Neural cell (in vitro differentiated cells): ENCODE measurements at regions not wholly inside any gene's neighbourhood (a gene's known extent, or its start where the extent isn't known, plus 50 kb on each side); places are given as distances from the start of the nearest gene placed in this dataset.

ENCODE experiments used
- H2AFZ ChIP-seq: fragments of 200-600, 300-800 bp; sonication (generic), shearing (Covaris generic); 2 replicates; pipeline ENCODE4 v1.6.0; 2014; ENCODE audit warnings: low read depth, mild to moderate bottlenecking, antibody characterized with exemption, low read length, moderate library complexity
- H3F3A ChIP-seq: fragments of 200-600 bp; shearing (Covaris generic); 2 replicates; pipeline ENCODE4 v1.6.1; 2016; ENCODE audit warnings: mild to moderate bottlenecking, moderate library complexity, mixed read lengths, antibody characterized with exemption, low read length; ENCODE audit not compliant: insufficient read depth, poor library complexity, severe bottlenecking
- H3K27ac ChIP-seq: fragments of 200-600, 300-800 bp; sonication (generic), shearing (Covaris generic); 2 replicates; pipeline ENCODE4 v1.5.1; 2014; ENCODE audit warnings: mild to moderate bottlenecking, low read length, moderate library complexity
- H3K27me3 ChIP-seq: fragments of 300-800, 200-600 bp; sonication (generic), shearing (Covaris generic); 2 replicates; pipeline ENCODE4 v1.6.0; 2014; ENCODE audit warnings: mild to moderate bottlenecking, low read depth, low read length, moderate library complexity; ENCODE audit not compliant: insufficient read depth
- H3K36me3 ChIP-seq: fragments of 300-800, 200-600 bp; sonication (generic), shearing (Covaris generic); 2 replicates; pipeline ENCODE4 v1.5.1; 2014; ENCODE audit warnings: mild to moderate bottlenecking, antibody characterized with exemption, low read length, moderate library complexity; ENCODE audit not compliant: insufficient read depth
- H3K4me2 ChIP-seq: fragments of 300-800, 200-600 bp; sonication (generic), shearing (Covaris generic); 2 replicates; pipeline ENCODE4 v1.6.0; 2014; ENCODE audit warnings: mild to moderate bottlenecking, low read length
- H3K4me3 ChIP-seq: fragments of 300-800, 200-600 bp; sonication (generic), shearing (Covaris generic); 2 replicates; pipeline ENCODE4 v1.5.1; 2014; ENCODE audit warnings: mild to moderate bottlenecking, low read length, moderate library complexity
- H3K79me2 ChIP-seq: fragments of 200-600 bp; shearing (Covaris generic); replicated peaks from 2 replicates; pipeline ENCODE4 v1.6.0; 2014; ENCODE audit warnings: mild to moderate bottlenecking, low read length, moderate library complexity; ENCODE audit not compliant: insufficient read depth
- H3K9ac ChIP-seq: fragments of 300-800, 200-600 bp; sonication (generic), shearing (Covaris generic); 2 replicates; pipeline ENCODE4 v1.6.1; 2016; ENCODE audit warnings: mild to moderate bottlenecking, low read length, mixed read lengths
- H3K9me2 ChIP-seq: fragments of 200-600 bp; shearing (Covaris generic); 2 replicates; pipeline ENCODE4 v1.6.1; 2016; ENCODE audit warnings: mild to moderate bottlenecking, low read length, mixed read lengths; ENCODE audit not compliant: insufficient read depth
- H3K9me3 ChIP-seq: fragments of 200-600, 300-800 bp; sonication (generic), shearing (Covaris generic); 2 replicates; pipeline ENCODE4 v1.6.1; 2016; ENCODE audit warnings: mild to moderate bottlenecking, mixed run types, low read length, moderate library complexity, mixed read lengths
- H4K20me1 ChIP-seq: fragments of 200-600 bp; shearing (Covaris generic); 2 replicates; pipeline ENCODE4 v1.6.1; 2016; ENCODE audit warnings: mild to moderate bottlenecking, mixed run types; ENCODE audit not compliant: insufficient read depth
- EP300 ChIP-seq: fragments of 450-650 bp; conservative IDR thresholded peaks from 2 replicates; pipeline ENCODE4 v1.6.1; 2014; ENCODE audit warnings: antibody characterized with exemption, mild to moderate bottlenecking, moderate library complexity; ENCODE audit not compliant: poor library complexity, severe bottlenecking
- EZH2 ChIP-seq: fragments of 200-600, 300-800 bp; shearing (Covaris generic), sonication (generic); IDR thresholded peaks from 2 replicates; pipeline ENCODE4 v1.6.1; 2014; ENCODE audit warnings: antibody characterized with exemption, low read length, borderline replicate concordance, mild to moderate bottlenecking; ENCODE audit not compliant: insufficient read depth, poor library complexity, severe bottlenecking
- MXI1 ChIP-seq: fragments of 450-650 bp; conservative IDR thresholded peaks from 2 replicates; pipeline ENCODE4 v1.6.1; 2014; ENCODE audit warnings: antibody characterized with exemption, mild to moderate bottlenecking; ENCODE audit not compliant: poor library complexity, severe bottlenecking
- POLR2AphosphoS5 ChIP-seq: IDR thresholded peaks from 2 replicates; pipeline ENCODE4 v1.6.1; 2012
- RAD21 ChIP-seq: fragments of 450-650 bp; conservative IDR thresholded peaks from 2 replicates; pipeline ENCODE4 v1.6.1; 2014; ENCODE audit warnings: antibody characterized with exemption, mild to moderate bottlenecking, moderate library complexity
- SMC3 ChIP-seq: fragments of 450-650 bp; conservative IDR thresholded peaks from 2 replicates; pipeline ENCODE4 v1.6.1; 2014; ENCODE audit warnings: antibody characterized with exemption, mild to moderate bottlenecking, moderate library complexity; ENCODE audit not compliant: poor library complexity
- TAF1 ChIP-seq: IDR thresholded peaks from 2 replicates; pipeline ENCODE4 v1.6.1; 2012; ENCODE audit warnings: low read depth
- TF ChIP-seq, protein P1 (sequence below): fragments of 450-650 bp; IDR thresholded peaks from 2 replicates; pipeline ENCODE4 v1.5.1; 2014; ENCODE audit warnings: antibody characterized with exemption, mild to moderate bottlenecking, moderate library complexity; ENCODE audit not compliant: poor library complexity, severe bottlenecking
- TF ChIP-seq, protein P2 (sequence below): IDR thresholded peaks from 2 replicates; pipeline ENCODE4 v1.6.1; 2012; ENCODE audit warnings: borderline replicate concordance

DNA sequence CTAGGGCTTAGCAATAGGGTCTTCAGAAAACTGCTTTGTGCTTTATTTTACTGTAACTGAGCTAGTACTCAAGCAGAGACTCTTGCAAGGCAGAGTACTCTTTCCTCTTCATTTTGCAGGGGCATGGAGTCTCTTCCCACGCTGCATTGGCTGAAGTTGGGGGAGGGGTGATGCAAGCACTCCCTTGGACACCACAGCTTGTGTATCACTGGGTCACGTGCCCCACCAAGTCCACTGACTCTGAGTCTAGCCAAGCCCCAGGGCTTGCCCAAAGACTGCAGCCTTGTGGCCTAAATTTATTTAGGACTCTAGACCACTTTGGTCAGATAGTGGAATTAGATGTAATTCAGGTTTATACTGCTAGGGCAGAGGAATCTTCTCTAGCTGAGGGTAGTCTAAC lies 1075.0 kb upstream of the ADGRB3 start:
- H3F3A ChIP-seq, result no peaks in the 10 kb centered on the region
- no peak overlapping the region for H3K27ac ChIP-seq
- no peaks in the 10 kb centered on the region for H3K36me3 ChIP-seq
- H3K4me3 ChIP-seq, result no peak overlapping the region
- TF ChIP-seq, protein P1, sequence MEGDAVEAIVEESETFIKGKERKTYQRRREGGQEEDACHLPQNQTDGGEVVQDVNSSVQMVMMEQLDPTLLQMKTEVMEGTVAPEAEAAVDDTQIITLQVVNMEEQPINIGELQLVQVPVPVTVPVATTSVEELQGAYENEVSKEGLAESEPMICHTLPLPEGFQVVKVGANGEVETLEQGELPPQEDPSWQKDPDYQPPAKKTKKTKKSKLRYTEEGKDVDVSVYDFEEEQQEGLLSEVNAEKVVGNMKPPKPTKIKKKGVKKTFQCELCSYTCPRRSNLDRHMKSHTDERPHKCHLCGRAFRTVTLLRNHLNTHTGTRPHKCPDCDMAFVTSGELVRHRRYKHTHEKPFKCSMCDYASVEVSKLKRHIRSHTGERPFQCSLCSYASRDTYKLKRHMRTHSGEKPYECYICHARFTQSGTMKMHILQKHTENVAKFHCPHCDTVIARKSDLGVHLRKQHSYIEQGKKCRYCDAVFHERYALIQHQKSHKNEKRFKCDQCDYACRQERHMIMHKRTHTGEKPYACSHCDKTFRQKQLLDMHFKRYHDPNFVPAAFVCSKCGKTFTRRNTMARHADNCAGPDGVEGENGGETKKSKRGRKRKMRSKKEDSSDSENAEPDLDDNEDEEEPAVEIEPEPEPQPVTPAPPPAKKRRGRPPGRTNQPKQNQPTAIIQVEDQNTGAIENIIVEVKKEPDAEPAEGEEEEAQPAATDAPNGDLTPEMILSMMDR, result no peak
- TF ChIP-seq TAF1, result no peak
- TF ChIP-seq, protein P2, sequence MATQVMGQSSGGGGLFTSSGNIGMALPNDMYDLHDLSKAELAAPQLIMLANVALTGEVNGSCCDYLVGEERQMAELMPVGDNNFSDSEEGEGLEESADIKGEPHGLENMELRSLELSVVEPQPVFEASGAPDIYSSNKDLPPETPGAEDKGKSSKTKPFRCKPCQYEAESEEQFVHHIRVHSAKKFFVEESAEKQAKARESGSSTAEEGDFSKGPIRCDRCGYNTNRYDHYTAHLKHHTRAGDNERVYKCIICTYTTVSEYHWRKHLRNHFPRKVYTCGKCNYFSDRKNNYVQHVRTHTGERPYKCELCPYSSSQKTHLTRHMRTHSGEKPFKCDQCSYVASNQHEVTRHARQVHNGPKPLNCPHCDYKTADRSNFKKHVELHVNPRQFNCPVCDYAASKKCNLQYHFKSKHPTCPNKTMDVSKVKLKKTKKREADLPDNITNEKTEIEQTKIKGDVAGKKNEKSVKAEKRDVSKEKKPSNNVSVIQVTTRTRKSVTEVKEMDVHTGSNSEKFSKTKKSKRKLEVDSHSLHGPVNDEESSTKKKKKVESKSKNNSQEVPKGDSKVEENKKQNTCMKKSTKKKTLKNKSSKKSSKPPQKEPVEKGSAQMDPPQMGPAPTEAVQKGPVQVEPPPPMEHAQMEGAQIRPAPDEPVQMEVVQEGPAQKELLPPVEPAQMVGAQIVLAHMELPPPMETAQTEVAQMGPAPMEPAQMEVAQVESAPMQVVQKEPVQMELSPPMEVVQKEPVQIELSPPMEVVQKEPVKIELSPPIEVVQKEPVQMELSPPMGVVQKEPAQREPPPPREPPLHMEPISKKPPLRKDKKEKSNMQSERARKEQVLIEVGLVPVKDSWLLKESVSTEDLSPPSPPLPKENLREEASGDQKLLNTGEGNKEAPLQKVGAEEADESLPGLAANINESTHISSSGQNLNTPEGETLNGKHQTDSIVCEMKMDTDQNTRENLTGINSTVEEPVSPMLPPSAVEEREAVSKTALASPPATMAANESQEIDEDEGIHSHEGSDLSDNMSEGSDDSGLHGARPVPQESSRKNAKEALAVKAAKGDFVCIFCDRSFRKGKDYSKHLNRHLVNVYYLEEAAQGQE, result no peak
- TF ChIP-seq MXI1, result no peak
- no peak for TF ChIP-seq RAD21
- TF ChIP-seq EP300, result no peak
- TF ChIP-seq SMC3, result no peak
- no peak for TF ChIP-seq POLR2AphosphoS5
- TF ChIP-seq EZH2, result no peak
- H3K27me3 ChIP-seq, result no peaks in the 10 kb centered on the region
- H3K79me2 ChIP-seq, result no peaks in the 10 kb centered on the region
- H3K9me2 ChIP-seq, result no peaks in the 10 kb centered on the region
- no peak overlapping the region for H3K9ac ChIP-seq
- H3K9me3 ChIP-seq, result no peaks in the 10 kb centered on the region
- H4K20me1 ChIP-seq, result no peaks in the 10 kb centered on the region
- H2AFZ ChIP-seq, result no peak overlapping the region
- H3K4me2 ChIP-seq, result no peak overlapping the region

DNA sequence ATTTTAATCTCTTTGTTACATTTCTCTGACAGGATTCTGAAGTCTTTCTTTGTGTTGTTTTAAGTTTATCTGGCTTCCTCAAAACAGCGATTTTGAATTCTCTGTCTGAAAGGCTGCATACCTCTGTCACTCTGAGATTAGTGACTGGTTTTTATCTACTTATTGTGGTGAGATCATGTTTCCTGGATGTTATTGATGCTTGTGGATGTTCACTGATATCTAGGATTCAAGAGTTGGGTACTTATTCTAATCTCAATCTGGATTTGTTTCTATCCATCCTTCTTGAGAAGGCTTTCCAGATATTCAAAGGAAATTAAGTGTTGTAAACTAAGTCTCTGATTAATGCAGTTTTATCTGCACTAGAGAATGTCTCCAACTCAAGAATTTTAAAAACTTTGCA lies 1076.1 kb upstream of the ADGRB3 start:
- Histone ChIP-seq H3K9me3 (no peaks in the 10 kb centered on the region), H3K79me2 (no peaks in the 10 kb centered on the region), H3K27ac (no peak overlapping the region), H3K36me3 (no peaks in the 10 kb centered on the region), H3K4me3 (no peak overlapping the region), H3K4me2 (no peak overlapping the region), H4K20me1 (no peaks in the 10 kb centered on the region), H3K9me2 (no peaks in the 10 kb centered on the region), H3K27me3 (no peaks in the 10 kb centered on the region), H3F3A (no peaks in the 10 kb centered on the region), H3K9ac (no peak overlapping the region), H2AFZ (no peak overlapping the region)
- TF ChIP-seq RAD21 (no peak), EZH2 (no peak), EP300 (no peak)
- TF ChIP-seq, protein P1, result no peak
